ENCODE measurements at regions not wholly inside any gene's neighbourhood (a gene's known extent, or its start where the extent isn't known, plus 50 kb on each side); places are given as distances from the start of the nearest gene placed in this dataset.

GRCh38 chr21:28442085-28442484 lies 550.6 kb downstream of the LTN1 start:
- TF ChIP-seq CTCF (IDR thresholded peaks at IDR 0.05): no peak
- Histone ChIP-seq H3K4me3 (no peak overlapping the region), H3K27ac (no peak overlapping the region)
- DNase-seq (ENCODE audit: low spot score): no peak

- Histone ChIP-seq H3K4me3 (no peak overlapping the region), H3K27ac (no peak overlapping the region)
- DNase-seq (ENCODE audit: low spot score): no peak
- TF ChIP-seq CTCF (IDR thresholded peaks at IDR 0.05): no peak
Observed at GRCh38 chr21:28439788-28440187, 552.9 kb downstream of the LTN1 start.

GRCh38 chr21:28439251-28439650 lies 553.4 kb downstream of the LTN1 start:
- Histone ChIP-seq H3K27ac (no peak overlapping the region), H3K4me3 (no peak overlapping the region)
- TF ChIP-seq CTCF (IDR thresholded peaks at IDR 0.05): no peak
- DNase-seq (ENCODE audit: low spot score): no peak

GRCh38 chr21:28437061-28437460 lies 555.6 kb downstream of the LTN1 start:
- DNase-seq (ENCODE audit: low spot score): no peak

GRCh38 chr21:28436286-28436932 lies 556.3 kb downstream of the LTN1 start:
- TF ChIP-seq CTCF (IDR thresholded peaks at IDR 0.05): no peak
- no peak overlapping the region for H3K4me3 ChIP-seq
- H3K27ac ChIP-seq: no peak overlapping the region
- DNase-seq (ENCODE audit: low spot score): no peak

More at GRCh38 chr21:28437061-28437460, 555.6 kb downstream of the LTN1 start:
- no peak overlapping the region for H3K27ac ChIP-seq
- TF ChIP-seq CTCF (IDR thresholded peaks at IDR 0.05): no peak
- H3K4me3 ChIP-seq: no peak overlapping the region

DNA sequence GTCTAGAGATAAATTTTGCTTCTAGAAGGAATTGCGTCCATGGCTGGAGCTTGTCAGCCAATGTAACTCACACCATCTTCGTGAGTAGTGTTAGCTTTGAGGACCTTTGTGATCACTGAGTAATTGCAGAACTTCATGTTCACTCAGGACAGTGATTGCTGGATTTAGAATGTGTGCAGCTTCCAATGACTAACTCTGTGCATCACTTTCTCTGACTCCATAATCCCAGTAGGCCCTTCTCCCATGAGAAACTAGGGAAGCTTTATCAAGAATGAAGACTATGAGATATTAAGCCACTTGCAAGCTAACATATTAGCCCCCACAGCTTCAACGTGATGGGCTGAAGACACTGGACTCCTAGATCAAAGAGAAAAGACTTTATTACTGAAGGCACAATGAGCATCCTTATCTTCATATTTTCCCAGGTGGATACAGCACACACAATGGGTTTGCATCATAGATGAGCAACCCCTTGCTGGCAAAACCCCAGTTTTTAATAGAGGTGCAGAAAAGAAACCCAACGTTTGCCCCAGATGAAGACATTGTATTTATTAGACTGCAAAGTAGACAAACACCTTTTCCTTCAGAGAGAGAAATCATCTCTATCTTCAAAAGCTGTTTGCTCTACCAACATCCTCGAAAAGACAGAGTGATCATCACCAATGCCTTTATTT lies 561.0 kb downstream of the LTN1 start:
- no peak for TF ChIP-seq CTCF (IDR thresholded peaks at IDR 0.05)
- no peak overlapping the region for H3K4me3 ChIP-seq
- H3K27ac ChIP-seq: no peak overlapping the region
- no peak for DNase-seq (ENCODE audit: low spot score)

DNA sequence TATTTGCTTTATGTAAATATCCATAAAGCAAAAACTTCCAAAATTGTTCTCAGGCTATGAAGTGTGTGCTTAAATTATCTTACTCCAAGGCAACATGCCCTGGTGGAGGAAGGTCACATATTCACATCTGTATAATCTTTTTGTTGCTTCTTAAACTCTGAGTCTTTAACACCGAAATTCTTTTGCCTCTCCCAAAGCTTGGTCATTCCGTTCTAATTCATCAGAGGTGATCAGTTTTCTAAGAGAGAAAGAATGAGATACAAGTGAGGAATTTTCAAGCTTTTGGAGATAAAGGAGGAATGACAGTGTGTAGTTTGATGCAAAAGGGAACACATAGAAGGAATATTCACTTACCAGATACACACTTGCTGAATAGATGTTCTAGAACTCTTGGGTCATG lies 561.7 kb downstream of the LTN1 start:
- H3K4me3 ChIP-seq: no peak overlapping the region
- no peak for TF ChIP-seq CTCF (IDR thresholded peaks at IDR 0.05)

More for the DNA sequence above, 561.7 kb downstream of the LTN1 start:
- no peak for DNase-seq (ENCODE audit: low spot score)
- H3K27ac ChIP-seq: no peak overlapping the region

All from coronary artery (tissue), 2 donors.